ENCODE measurements at regions not wholly inside any gene's neighbourhood (a gene's known extent, or its start where the extent isn't known, plus 50 kb on each side); places are given as distances from the start of the nearest gene placed in this dataset.
"Not testable (repeated sequence)": the region's sequence is repeated elsewhere in the genome, so short reads cannot be mapped to it uniquely, and the experiment has no call there.

GRCh38 chrX:140342410-140342809 lies 162.5 kb downstream of the SOX3 start:
- DNase-seq (ENCODE audit: low read depth) = no peak

- no peak for DNase-seq (ENCODE audit: low read depth)
Observed at GRCh38 chrX:140337263-140337662, 167.6 kb downstream of the SOX3 start.

- DNase-seq (ENCODE audit: low read depth) = peak; percentile 73
Observed at GRCh38 chrX:140318296-140318695, 186.6 kb downstream of the SOX3 start.

GRCh38 chrX:140317462-140317861 lies 187.4 kb downstream of the SOX3 start:
- no peak for DNase-seq (ENCODE audit: low read depth)

GRCh38 chrX:140298960-140299825 lies 205.7 kb downstream of the SOX3 start:
- DNase-seq (ENCODE audit: low read depth) = no peak

- peak; percentile 4 for DNase-seq (ENCODE audit: low read depth)
Observed at GRCh38 chrX:140297273-140297672, 207.6 kb downstream of the SOX3 start.

- no peak for DNase-seq (ENCODE audit: low read depth)
Observed at GRCh38 chrX:140292961-140293360, 211.9 kb downstream of the SOX3 start.

GRCh38 chrX:140292188-140292587 lies 212.7 kb downstream of the SOX3 start:
- no peak for DNase-seq (ENCODE audit: low read depth)

GRCh38 chrX:140274811-140275525 lies 229.9 kb downstream of the SOX3 start:
- DNase-seq (ENCODE audit: low read depth) = peak; percentile 86

GRCh38 chrX:140273921-140274320 lies 230.9 kb downstream of the SOX3 start:
- no peak for DNase-seq (ENCODE audit: low read depth)

- DNase-seq (ENCODE audit: low read depth) = no peak
Observed at GRCh38 chrX:140250391-140250790, 254.5 kb downstream of the SOX3 start.

GRCh38 chrX:140249088-140249487 lies 255.8 kb downstream of the SOX3 start:
- no peak for DNase-seq (ENCODE audit: low read depth)

GRCh38 chrX:140229191-140229590 lies 263.9 kb upstream of the CXorf66 start:
- peak; percentile 3 for DNase-seq (ENCODE audit: low read depth)

- DNase-seq (ENCODE audit: low read depth) = not testable (repeated sequence)
Observed at GRCh38 chrX:140226037-140226436, 260.7 kb upstream of the CXorf66 start.

GRCh38 chrX:140215894-140216293 lies 250.6 kb upstream of the CXorf66 start:
- not testable (repeated sequence) for DNase-seq (ENCODE audit: low read depth)

GRCh38 chrX:140214518-140214917 lies 249.2 kb upstream of the CXorf66 start:
- DNase-seq (ENCODE audit: low read depth) = not testable (repeated sequence)

GRCh38 chrX:140206657-140207056 lies 241.3 kb upstream of the CXorf66 start:
- DNase-seq (ENCODE audit: low read depth) = no peak

- DNase-seq (ENCODE audit: low read depth) = peak; percentile 1
Observed at GRCh38 chrX:140190441-140191108, 225.3 kb upstream of the CXorf66 start.

- peak; percentile 89 for DNase-seq (ENCODE audit: low read depth)
Observed at GRCh38 chrX:140180585-140180984, 215.3 kb upstream of the CXorf66 start.

GRCh38 chrX:140177821-140178220 lies 212.5 kb upstream of the CXorf66 start:
- DNase-seq (ENCODE audit: low read depth) = no peak

- DNase-seq (ENCODE audit: low read depth) = no peak
Observed at GRCh38 chrX:140172401-140172800, 207.1 kb upstream of the CXorf66 start.

- DNase-seq (ENCODE audit: low read depth) = no peak
Observed at GRCh38 chrX:140167551-140167950, 202.2 kb upstream of the CXorf66 start.

- no peak for DNase-seq (ENCODE audit: low read depth)
Observed at GRCh38 chrX:140165849-140166248, 200.5 kb upstream of the CXorf66 start.
